GM13976 (cell line): ENCODE measurements at regions not wholly inside any gene's neighbourhood (a gene's known extent, or its start where the extent isn't known, plus 50 kb on each side); places are given as distances from the start of the nearest gene placed in this dataset.

Experiments used
- DNase-seq: peaks from one replicate; pipeline ENCODE4 v3.0.0; 2012; ENCODE audit warnings: low spot score
- CTCF ChIP-seq: IDR thresholded peaks from 2 replicates; pipeline ENCODE4 v1.5.1; 2012; ENCODE audit warnings: borderline replicate concordance, mild to moderate bottlenecking; ENCODE audit not compliant: insufficient read depth; ENCODE audit errors: extremely low read depth, missing control alignments, control extremely low read depth
- in situ Hi-C: fragments of 300-500 bp; cut with MboI; formaldehyde crosslinking; loops from one replicate; pipeline ENCODE4 v1.12.0; 2022; ENCODE audit warnings: low sequenced_read_pairs, mixed read lengths, inconsistent platforms; ENCODE audit not compliant: unreplicated experiment

DNA sequence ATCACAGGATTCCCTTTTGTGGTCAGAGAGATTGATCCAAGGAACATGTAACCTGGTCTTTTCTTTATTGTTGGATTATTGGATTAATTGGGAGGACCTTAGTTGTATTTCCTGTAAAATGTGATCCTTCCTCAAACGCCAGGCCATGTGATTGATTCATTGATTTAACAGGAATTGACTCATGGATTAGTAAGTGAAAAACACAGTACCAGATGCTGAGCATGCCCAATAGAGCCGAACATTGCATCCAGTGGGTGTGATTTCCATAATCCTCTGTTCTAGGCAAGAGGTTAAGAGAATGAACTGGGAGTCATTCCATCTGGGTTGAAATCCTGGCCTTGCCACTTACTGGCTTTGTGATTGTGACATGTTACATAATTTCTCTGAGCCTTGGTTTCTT lies 522.3 kb downstream of the MAT2B start:
- no peak for TF ChIP-seq CTCF
- no peak for DNase-seq
- in situ Hi-C loops = no loop called here

GRCh38 chr5:164038128-164038783 lies 532.8 kb downstream of the MAT2B start:
- in situ Hi-C loops = no loop called here
- no peak for DNase-seq
- TF ChIP-seq CTCF = no peak

GRCh38 chr5:164041105-164041504 lies 535.7 kb downstream of the MAT2B start:
- TF ChIP-seq CTCF = no peak
- in situ Hi-C loops = no loop called here
- DNase-seq = no peak

- TF ChIP-seq CTCF = no peak
- in situ Hi-C loops = no loop called here
- DNase-seq = no peak
Measured at GRCh38 chr5:164048359-164048926, 543.0 kb downstream of the MAT2B start.

- in situ Hi-C loops = no loop called here
- TF ChIP-seq CTCF = no peak
- no peak for DNase-seq
Measured at GRCh38 chr5:164051745-164052144, 546.3 kb downstream of the MAT2B start.

- no peak for DNase-seq
- no peak for TF ChIP-seq CTCF
- in situ Hi-C loops = no loop called here
Measured at GRCh38 chr5:164052536-164053093, 547.2 kb downstream of the MAT2B start.
